ENCODE measurements at regions not wholly inside any gene's neighbourhood (a gene's known extent, or its start where the extent isn't known, plus 50 kb on each side); places are given as distances from the start of the nearest gene placed in this dataset.

GRCh38 chrX:96102997-96103396 is 581.6 kb upstream of the DIAPH2 start (continued):
- no peak for TF ChIP-seq HDAC6 (IDR thresholded peaks at IDR 0.05; ENCODE audit: low read depth, low read length)
- TF ChIP-seq ATF3 (IDR thresholded peaks at IDR 0.05; ENCODE audit: insufficient read depth, low read depth, low read length) = no peak
- TF ChIP-seq USF2 (IDR thresholded peaks at IDR 0.05; ENCODE audit: low read length) = no peak
- TF ChIP-seq POU5F1 (IDR thresholded peaks at IDR 0.05; ENCODE audit: low read depth, low read length) = no peak
- TF ChIP-seq SUZ12 (IDR thresholded peaks at IDR 0.05; ENCODE audit: low read length) = no peak
- no peak for TF ChIP-seq EZH2 (IDR thresholded peaks at IDR 0.05; ENCODE audit: low read depth, low read length, severe bottlenecking)

All from H1 (cell line).